ENCODE measurements at regions not wholly inside any gene's neighbourhood (a gene's known extent, or its start where the extent isn't known, plus 50 kb on each side); places are given as distances from the start of the nearest gene placed in this dataset.

GRCh38 chr15:69990566-69991421 lies 106.9 kb downstream of the TLE3 start:
- H3K36me3 Mint-ChIP-seq (ENCODE audit: insufficient read depth, unreplicated experiment): no peaks in the 10 kb centered on the region
- H3K9me3 Mint-ChIP-seq (ENCODE audit: unreplicated experiment): no peaks in the 10 kb centered on the region
- peaks cover 66% of the 10 kb centered on the region for H3K27me3 Mint-ChIP-seq (ENCODE audit: insufficient read depth, unreplicated experiment)
- H3K4me1 Mint-ChIP-seq (ENCODE audit: insufficient read depth, unreplicated experiment): no peaks in the 10 kb centered on the region
- intact Hi-C loops (cut with micrococcal nuclease): no loop called here
- CTCF ChIA-PET: interaction anchor here (1.0 kb wide), 1 partner anchor 19 kb away, joined by 4 read pairs; no protein-coding TSS in a partner anchor
- no peak for TF ChIP-seq CTCF (IDR thresholded peaks at IDR 0.05; ENCODE audit: unreplicated experiment)
- H3K4me3 Mint-ChIP-seq (ENCODE audit: unreplicated experiment): no peak overlapping the region
- H3K27ac Mint-ChIP-seq (ENCODE audit: low read depth, unreplicated experiment): no peak overlapping the region
- POLR2A ChIA-PET: interaction anchor here (0.6 kb wide), 1 partner anchor 89 kb away, joined by 3 read pairs; no protein-coding TSS in a partner anchor
- DNase-seq (ENCODE audit: unreplicated experiment): no peak
- no TSS peak for BruUV-seq (replicated peaks)

GRCh38 chr15:69991551-69991980 lies 106.2 kb downstream of the TLE3 start:
- intact Hi-C loops (cut with micrococcal nuclease): no loop called here
- no peak overlapping the region for H3K27ac Mint-ChIP-seq (ENCODE audit: low read depth, unreplicated experiment)
- ChIA-PET CTCF (no interaction called here), POLR2A (interaction anchor here (0.6 kb wide), 2 partner anchors 32 to 88 kb away, joined by 3 read pairs; no protein-coding TSS in a partner anchor)
- H3K4me1 Mint-ChIP-seq (ENCODE audit: insufficient read depth, unreplicated experiment): no peaks in the 10 kb centered on the region
- H3K9me3 Mint-ChIP-seq (ENCODE audit: unreplicated experiment): no peaks in the 10 kb centered on the region
- no peak overlapping the region for H3K4me3 Mint-ChIP-seq (ENCODE audit: unreplicated experiment)
- H3K36me3 Mint-ChIP-seq (ENCODE audit: insufficient read depth, unreplicated experiment): no peaks in the 10 kb centered on the region
- H3K27me3 Mint-ChIP-seq (ENCODE audit: insufficient read depth, unreplicated experiment): peaks cover 63% of the 10 kb centered on the region
- no peak for DNase-seq (ENCODE audit: unreplicated experiment)
- TF ChIP-seq CTCF (IDR thresholded peaks at IDR 0.05; ENCODE audit: unreplicated experiment): no peak
- BruUV-seq (replicated peaks): no TSS peak

GRCh38 chr15:69992348-69992747 lies 105.4 kb downstream of the TLE3 start:
- Mint-ChIP-seq H3K4me1 (ENCODE audit: insufficient read depth, unreplicated experiment) (no peaks in the 10 kb centered on the region), H3K27me3 (ENCODE audit: insufficient read depth, unreplicated experiment) (peaks cover 55% of the 10 kb centered on the region)

More at GRCh38 chr15:69992348-69992747, 105.4 kb downstream of the TLE3 start:
- no peaks in the 10 kb centered on the region for H3K9me3 Mint-ChIP-seq (ENCODE audit: unreplicated experiment)
- H3K27ac Mint-ChIP-seq (ENCODE audit: low read depth, unreplicated experiment): no peak overlapping the region
- BruUV-seq (replicated peaks): no TSS peak
- DNase-seq (ENCODE audit: unreplicated experiment): peak; percentile 36
- intact Hi-C loops (cut with micrococcal nuclease): no loop called here
- ChIA-PET POLR2A (interaction anchor here (0.6 kb wide), 1 partner anchor 31 kb away, joined by 3 read pairs; no protein-coding TSS in a partner anchor), CTCF (interaction anchor here (0.7 kb wide), 1 partner anchor 525 kb away, joined by 3 read pairs; no protein-coding TSS in a partner anchor)
- no peaks in the 10 kb centered on the region for H3K36me3 Mint-ChIP-seq (ENCODE audit: insufficient read depth, unreplicated experiment)
- no peak overlapping the region for H3K4me3 Mint-ChIP-seq (ENCODE audit: unreplicated experiment)
- no peak for TF ChIP-seq CTCF (IDR thresholded peaks at IDR 0.05; ENCODE audit: unreplicated experiment)
